Sigmoid colon (tissue), 6 donors: ENCODE measurements at regions not wholly inside any gene's neighbourhood (a gene's known extent, or its start where the extent isn't known, plus 50 kb on each side); places are given as distances from the start of the nearest gene placed in this dataset.

ENCODE experiments used
- DNase-seq: peaks from one replicate; pipeline ENCODE4 v3.0.0-alpha.2; 2019
- H3K27ac ChIP-seq, 4 donors: fragments of 200-600 bp; sonication (generic); one replicate each; pipeline ENCODE4 v1.5.1; 2016 to 2019; ENCODE audit warnings: mild to moderate bottlenecking in 1 of 4
- H3K27me3 ChIP-seq, 3 donors: fragments of 200-600 bp; sonication (generic); one replicate each; pipeline ENCODE4 v1.5.1; 2019; ENCODE audit warnings: mild to moderate bottlenecking in 1 of 3
- H3K36me3 ChIP-seq, 4 donors: fragments of 200-600 bp; sonication (generic); one replicate each; pipeline ENCODE4 v1.5.1; 2016 to 2019
- H3K4me1 ChIP-seq, 4 donors: fragments of 200-600 bp; sonication (generic); one replicate each; pipeline ENCODE4 v1.5.1; 2017 to 2019
- H3K4me3 ChIP-seq, 4 donors: fragments of 200-600 bp; sonication (generic); one replicate each; pipeline ENCODE4 v1.5.1; 2017 to 2019; ENCODE audit warnings: mild to moderate bottlenecking in 2 of 4, moderate library complexity in 1 of 4
- H3K9me3 ChIP-seq, 4 donors: fragments of 200-600 bp in 3 of 4; sonication (generic) in 3 of 4; one replicate each; pipeline versions ENCODE4 v1.5.1 to v1.6.1; 2013 to 2019
- CTCF ChIP-seq, 4 experiments: fragments of 450-650 bp in 3 of 4; fragments of 200-600 bp in 1 of 4; IDR thresholded peaks; one replicate each; pipeline ENCODE4 v1.5.1; 2016 to 2019; ENCODE audit warnings: antibody characterized with exemption in 4 of 4, mild to moderate bottlenecking in 3 of 4, moderate library complexity in 2 of 4
- EP300 ChIP-seq, 4 donors: sonication (generic); formaldehyde crosslinking; IDR thresholded peaks; one replicate each; pipeline ENCODE4 v1.6.1; 2017; ENCODE audit warnings: antibody characterized with exemption in 4 of 4
- POLR2A ChIP-seq, 2 donors: fragments of 450-650 bp; IDR thresholded peaks; one replicate each; pipeline ENCODE4 v1.6.1; 2016; ENCODE audit warnings: antibody characterized with exemption in 2 of 2, mild to moderate bottlenecking in 2 of 2, moderate library complexity in 2 of 2
- POLR2AphosphoS5 ChIP-seq, 4 donors: sonication (generic); formaldehyde crosslinking; IDR thresholded peaks; one replicate each; pipeline ENCODE4 v1.6.1; 2017; ENCODE audit warnings: antibody characterized with exemption in 4 of 4
- WGBS, 2 donors: extraction: QIAGEN DNeasy Blood & Tissue Kit; methylation state at CpG; one replicate each; pipeline ENCODE4 v1.1.7; 2013; 5-methylcytosine and 5-hydroxymethylcytosine counted together
- intact Hi-C: fragments of 100-400 bp; cut with DNase I; formaldehyde crosslinking; loops from one replicate; pipeline ENCODE4 v1.15.1; 2023
- donor health status: healthy with polysubstance abuse.
- donor health status: healthy.

- Histone ChIP-seq H3K4me1 (no peaks in the 10 kb centered on the region), H3K27me3 (no peaks in the 10 kb centered on the region), H3K36me3 (no peaks in the 10 kb centered on the region), H3K4me3 (no peak overlapping the region), H3K9me3 (no peaks in the 10 kb centered on the region), H3K27ac (no peak overlapping the region)
- TF ChIP-seq EP300 (IDR thresholded peaks at IDR 0.05): no peak
- TF ChIP-seq POLR2A (IDR thresholded peaks at IDR 0.05): no peak
- no peak for TF ChIP-seq CTCF (IDR thresholded peaks at IDR 0.05)
- no peak for TF ChIP-seq POLR2AphosphoS5 (IDR thresholded peaks at IDR 0.05)
- intact Hi-C loops: no loop called here
- no peak for DNase-seq
- 88 to 90% methylated on average over 2 of the region's 2 CpGs for WGBS, 2 donors
Measured at GRCh38 chr13:64819081-64819480, 2411.1 kb downstream of the PCDH9 start.

GRCh38 chr13:64817691-64818090 is 2412.4 kb downstream of the PCDH9 start:
- no peak for TF ChIP-seq CTCF (IDR thresholded peaks at IDR 0.05)
- TF ChIP-seq POLR2A (IDR thresholded peaks at IDR 0.05): no peak
- no peak for TF ChIP-seq POLR2AphosphoS5 (IDR thresholded peaks at IDR 0.05)
- no peak for TF ChIP-seq EP300 (IDR thresholded peaks at IDR 0.05)
- intact Hi-C loops: no loop called here
- no peak overlapping the region for H3K27ac ChIP-seq
- H3K4me3 ChIP-seq: no peak overlapping the region
- H3K9me3 ChIP-seq: no peaks in the 10 kb centered on the region
- no peak for DNase-seq
- H3K27me3 ChIP-seq: no peaks in the 10 kb centered on the region
- H3K36me3 ChIP-seq: no peaks in the 10 kb centered on the region
- no peaks in the 10 kb centered on the region for H3K4me1 ChIP-seq
- 85 to 86% methylated on average over 3 of the region's 3 CpGs for WGBS, 2 donors

GRCh38 chr13:64810750-64811149 is 2419.4 kb downstream of the PCDH9 start:
- no peaks in the 10 kb centered on the region for H3K27me3 ChIP-seq
- H3K4me3 ChIP-seq: no peak overlapping the region
- WGBS, 2 donors: 85 to 87% methylated on average over 3 of the region's 3 CpGs
- no peaks in the 10 kb centered on the region for H3K4me1 ChIP-seq
- peaks cover 0 to 2% (median 0%) of the 10 kb centered on the region in 4 donors for H3K9me3 ChIP-seq
- DNase-seq: no peak
- intact Hi-C loops: no loop called here
- no peak overlapping the region for H3K27ac ChIP-seq
- TF ChIP-seq POLR2A (IDR thresholded peaks at IDR 0.05) (no peak), CTCF (IDR thresholded peaks at IDR 0.05) (no peak), EP300 (IDR thresholded peaks at IDR 0.05) (no peak), POLR2AphosphoS5 (IDR thresholded peaks at IDR 0.05) (no peak)
- H3K36me3 ChIP-seq: no peaks in the 10 kb centered on the region

GRCh38 chr13:64808704-64809103 is 2421.4 kb downstream of the PCDH9 start:
- TF ChIP-seq CTCF (IDR thresholded peaks at IDR 0.05) (no peak), EP300 (IDR thresholded peaks at IDR 0.05) (no peak), POLR2A (IDR thresholded peaks at IDR 0.05) (no peak), POLR2AphosphoS5 (IDR thresholded peaks at IDR 0.05) (no peak)
- Histone ChIP-seq H3K9me3 (peaks cover 0 to 2% (median 0%) of the 10 kb centered on the region in 4 donors), H3K36me3 (no peaks in the 10 kb centered on the region), H3K27ac (no peak overlapping the region), H3K27me3 (no peaks in the 10 kb centered on the region), H3K4me1 (no peaks in the 10 kb centered on the region), H3K4me3 (no peak overlapping the region)
- 85 to 87% methylated on average over 4 of the region's 4 CpGs for WGBS, 2 donors
- intact Hi-C loops: no loop called here
- no peak for DNase-seq

GRCh38 chr13:64801768-64802167 is 2428.4 kb downstream of the PCDH9 start:
- Histone ChIP-seq H3K27ac (no peak overlapping the region), H3K36me3 (no peaks in the 10 kb centered on the region), H3K9me3 (no peaks in the 10 kb centered on the region), H3K4me1 (no peaks in the 10 kb centered on the region), H3K4me3 (no peak overlapping the region), H3K27me3 (no peaks in the 10 kb centered on the region)
- intact Hi-C loops: no loop called here
- no peak for TF ChIP-seq EP300 (IDR thresholded peaks at IDR 0.05)
- no peak for TF ChIP-seq POLR2AphosphoS5 (IDR thresholded peaks at IDR 0.05)
- no peak for TF ChIP-seq CTCF (IDR thresholded peaks at IDR 0.05)
- no peak for TF ChIP-seq POLR2A (IDR thresholded peaks at IDR 0.05)
- DNase-seq: no peak
- 66 to 72% methylated on average over 4 of the region's 4 CpGs for WGBS, 2 donors
